ENCODE measurements at regions not wholly inside any gene's neighbourhood (a gene's known extent, or its start where the extent isn't known, plus 50 kb on each side); places are given as distances from the start of the nearest gene placed in this dataset.
"Not testable (repeated sequence)": the region's sequence is repeated elsewhere in the genome, so short reads cannot be mapped to it uniquely, and the experiment has no call there.

DNA sequence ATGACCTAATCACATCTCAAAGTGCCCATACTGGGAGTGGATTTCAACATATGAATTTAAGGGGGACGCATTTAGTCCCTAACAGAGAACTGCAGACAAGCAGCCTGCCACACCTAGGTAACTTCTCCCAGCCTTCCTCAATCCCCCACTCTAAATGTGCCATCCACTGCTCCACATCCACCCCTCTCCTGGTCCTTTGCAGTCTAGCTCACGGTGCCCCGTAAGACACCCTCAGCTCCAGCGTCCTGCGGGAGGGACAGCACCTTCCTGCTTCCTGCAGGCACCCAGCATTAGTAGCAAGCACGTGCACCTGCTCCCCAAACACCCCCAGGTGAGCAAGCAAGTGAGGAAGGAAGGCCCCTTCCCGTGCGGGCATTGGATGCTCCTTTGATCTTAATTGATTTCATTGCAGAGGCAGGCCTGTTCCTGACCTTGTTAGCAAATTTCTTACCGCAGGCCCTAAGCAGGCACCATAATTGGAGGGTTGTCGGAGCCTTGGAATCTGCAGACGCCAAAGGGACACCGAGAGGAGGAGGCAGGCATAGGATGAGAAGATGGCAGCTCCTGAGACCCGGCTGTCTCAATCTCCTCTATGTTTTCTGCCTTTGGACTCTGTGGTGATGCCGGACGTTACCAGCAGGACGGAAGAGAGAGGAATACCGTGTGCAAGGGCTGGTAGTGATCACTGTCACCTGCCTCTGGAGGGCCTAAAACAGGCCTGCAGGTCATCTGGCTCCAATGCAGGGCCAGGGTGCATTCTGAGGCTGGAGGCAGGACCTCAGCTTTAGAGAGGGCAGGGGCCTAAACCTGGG is 75.8 kb upstream of the CHST15 start:
- H3K4me1 ChIP-seq (ENCODE audit: control insufficient read depth, insufficient read depth, low read length), result no peaks in the 10 kb centered on the region
- no peaks in the 10 kb centered on the region for H3K36me3 Mint-ChIP-seq (ENCODE audit: low read depth)
- H3K4me3 ChIP-seq (ENCODE audit: low read length), result no peak overlapping the region
- H3K27ac ChIP-seq (ENCODE audit: low read depth, low read length), result no peak overlapping the region
- no peak overlapping the region for H3K27ac Mint-ChIP-seq
- H3K27me3 Mint-ChIP-seq (ENCODE audit: insufficient read depth), result peaks cover 4% of the 10 kb centered on the region
- H3K4me1 Mint-ChIP-seq, result no peaks in the 10 kb centered on the region
- TF ChIP-seq CTCF (conservative IDR thresholded peaks at IDR 0.05), result peak; percentile 16
- 90 to 93% methylated on average over 13 to 17 of the region's 17 CpGs for WGBS, 2 experiments (ENCODE audit: insufficient coverage in 1 of 2, insufficient read length in 1 of 2)
- no peaks in the 10 kb centered on the region for H3K9me3 ChIP-seq (ENCODE audit: control insufficient read depth, low read length)
- no peaks in the 10 kb centered on the region for H3K9me3 Mint-ChIP-seq
- no peak overlapping the region for H3K4me3 Mint-ChIP-seq
- DNase-seq, result peak; percentile 44
- H3K9ac ChIP-seq (ENCODE audit: extremely low read depth, low read length, poor library complexity, severe bottlenecking), result no peak overlapping the region
- H3K27me3 ChIP-seq (ENCODE audit: control insufficient read depth, insufficient read depth, low read length, poor library complexity, severe bottlenecking), result no peaks in the 10 kb centered on the region
- no peaks in the 10 kb centered on the region for H3K36me3 ChIP-seq (ENCODE audit: control insufficient read depth, insufficient read depth, low read length)

GRCh38 chr10:124168581-124168980 is 75.2 kb upstream of the CHST15 start:
- H3K4me1 ChIP-seq (ENCODE audit: control insufficient read depth, insufficient read depth, low read length), result no peaks in the 10 kb centered on the region
- no peak overlapping the region for H3K27ac Mint-ChIP-seq
- H3K9me3 Mint-ChIP-seq, result no peaks in the 10 kb centered on the region
- H3K27me3 Mint-ChIP-seq (ENCODE audit: insufficient read depth), result peaks cover 4% of the 10 kb centered on the region
- H3K36me3 Mint-ChIP-seq (ENCODE audit: low read depth), result no peaks in the 10 kb centered on the region
- 89 to 92% methylated on average over 5 of the region's 5 CpGs for WGBS, 2 experiments (ENCODE audit: insufficient coverage in 1 of 2, insufficient read length in 1 of 2)
- no peaks in the 10 kb centered on the region for H3K27me3 ChIP-seq (ENCODE audit: control insufficient read depth, insufficient read depth, low read length, poor library complexity, severe bottlenecking)
- H3K4me3 Mint-ChIP-seq, result no peak overlapping the region
- H3K9me3 ChIP-seq (ENCODE audit: control insufficient read depth, low read length), result no peaks in the 10 kb centered on the region
- no peaks in the 10 kb centered on the region for H3K36me3 ChIP-seq (ENCODE audit: control insufficient read depth, insufficient read depth, low read length)
- TF ChIP-seq CTCF (conservative IDR thresholded peaks at IDR 0.05), result no peak
- no peaks in the 10 kb centered on the region for H3K4me1 Mint-ChIP-seq
- H3K9ac ChIP-seq (ENCODE audit: extremely low read depth, low read length, poor library complexity, severe bottlenecking), result no peak overlapping the region
- H3K27ac ChIP-seq (ENCODE audit: low read depth, low read length), result no peak overlapping the region
- peak; percentile 10 for DNase-seq
- H3K4me3 ChIP-seq (ENCODE audit: low read length), result no peak overlapping the region

DNA sequence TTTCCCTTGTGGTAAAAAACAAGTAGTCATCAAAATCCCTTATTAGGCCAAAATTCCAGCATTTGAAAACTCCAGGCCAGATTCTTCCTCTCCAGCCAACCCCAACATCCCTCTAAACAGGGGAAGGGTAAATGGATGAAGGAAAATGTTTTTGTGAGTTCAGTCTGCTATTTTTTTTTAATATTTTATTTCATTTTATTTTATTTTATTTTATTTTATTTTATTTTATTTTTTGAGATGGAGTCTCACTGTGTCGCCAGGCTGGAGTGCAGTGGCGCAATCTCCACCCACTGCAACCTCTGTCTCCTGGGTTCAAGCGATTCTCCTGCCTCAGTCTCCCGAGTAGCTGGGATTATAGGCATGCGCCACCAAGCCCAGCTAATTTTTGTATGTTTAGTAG is 74.5 kb upstream of the CHST15 start:
- H3K4me1 Mint-ChIP-seq; H3K9me3 ChIP-seq (ENCODE audit: control insufficient read depth, low read length); H3K27me3 Mint-ChIP-seq (ENCODE audit: insufficient read depth); H3K4me1 ChIP-seq (ENCODE audit: control insufficient read depth, insufficient read depth, low read length); H3K4me3 Mint-ChIP-seq; H3K36me3 Mint-ChIP-seq (ENCODE audit: low read depth); H3K36me3 ChIP-seq (ENCODE audit: control insufficient read depth, insufficient read depth, low read length); H3K9ac ChIP-seq (ENCODE audit: extremely low read depth, low read length, poor library complexity, severe bottlenecking); H3K27me3 ChIP-seq (ENCODE audit: control insufficient read depth, insufficient read depth, low read length, poor library complexity, severe bottlenecking); H3K4me3 ChIP-seq (ENCODE audit: low read length); H3K27ac ChIP-seq (ENCODE audit: low read depth, low read length); H3K27ac Mint-ChIP-seq; DNase-seq; H3K9me3 Mint-ChIP-seq: not testable (repeated sequence)
- 89 to 91% methylated on average over 4 to 5 of the region's 5 CpGs for WGBS, 2 experiments (ENCODE audit: insufficient coverage in 1 of 2, insufficient read length in 1 of 2)
